ENCODE measurements at regions not wholly inside any gene's neighbourhood (a gene's known extent, or its start where the extent isn't known, plus 50 kb on each side); places are given as distances from the start of the nearest gene placed in this dataset.

DNA sequence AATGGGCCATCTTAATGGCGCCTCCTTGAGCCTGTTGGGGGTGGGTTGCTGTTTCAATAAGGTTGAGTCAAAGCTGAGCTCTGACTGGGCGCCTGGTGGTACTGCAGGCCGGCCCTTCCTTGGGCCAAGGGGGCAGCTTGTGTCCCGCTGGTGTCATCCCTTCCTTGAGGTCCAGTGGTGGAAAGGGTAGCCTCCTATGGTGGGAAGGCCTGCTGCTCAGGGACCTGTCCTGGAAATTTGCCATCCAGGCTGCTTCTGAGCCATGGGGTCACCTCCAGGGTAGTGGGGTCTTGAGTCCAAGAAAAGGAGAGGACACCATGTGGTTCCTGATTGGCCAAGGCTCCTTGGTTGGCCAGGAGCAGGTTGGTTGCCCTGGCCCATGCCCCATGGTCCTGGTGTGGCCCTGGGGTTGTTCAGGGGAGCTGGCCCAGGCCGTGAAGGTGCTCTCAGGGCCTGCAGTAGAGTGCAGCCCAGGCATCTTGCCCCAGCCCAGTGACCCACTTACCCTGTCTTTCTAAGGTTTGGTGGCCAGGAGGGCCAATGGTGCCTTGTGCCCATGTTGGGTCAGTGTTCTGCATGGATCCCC lies 188.7 kb downstream of the UBE3A start:
- no peak for DNase-seq
- Histone ChIP-seq H2AFZ (ENCODE audit: low read depth) (no peak overlapping the region), H3K4me3 (ENCODE audit: low read depth in 2 of 2, low read length in 1 of 2) (no peak overlapping the region), H3K27me3 (ENCODE audit: insufficient read depth) (no peaks in the 10 kb centered on the region), H3K9me3 (no peaks in the 10 kb centered on the region), H3K27ac (ENCODE audit: low read depth in 2 of 2, low read length in 1 of 2) (no peak overlapping the region), H3K9ac (no peak overlapping the region), H3K4me2 (no peak overlapping the region), H3K4me1 (ENCODE audit: control insufficient read depth in 1 of 2, insufficient read depth in 2 of 2, low read depth in 1 of 2, low read length in 1 of 2) (no peaks in the 10 kb centered on the region), H3F3A (replicated peaks; ENCODE audit: insufficient read depth) (no peaks in the 10 kb centered on the region), H3K79me2 (ENCODE audit: insufficient read depth) (no peaks in the 10 kb centered on the region), H3K9me2 (no peaks in the 10 kb centered on the region), H4K20me1 (ENCODE audit: insufficient read depth) (no peaks in the 10 kb centered on the region), H3K36me3 (replicated peaks in 1 of 2; ENCODE audit: control insufficient read depth in 1 of 2, insufficient read depth in 2 of 2, low read length in 1 of 2) (no peaks in the 10 kb centered on the region)
- ChIA-PET CTCF (no interaction called here), POLR2A (no interaction called here)
- TF ChIP-seq, protein P1, sequence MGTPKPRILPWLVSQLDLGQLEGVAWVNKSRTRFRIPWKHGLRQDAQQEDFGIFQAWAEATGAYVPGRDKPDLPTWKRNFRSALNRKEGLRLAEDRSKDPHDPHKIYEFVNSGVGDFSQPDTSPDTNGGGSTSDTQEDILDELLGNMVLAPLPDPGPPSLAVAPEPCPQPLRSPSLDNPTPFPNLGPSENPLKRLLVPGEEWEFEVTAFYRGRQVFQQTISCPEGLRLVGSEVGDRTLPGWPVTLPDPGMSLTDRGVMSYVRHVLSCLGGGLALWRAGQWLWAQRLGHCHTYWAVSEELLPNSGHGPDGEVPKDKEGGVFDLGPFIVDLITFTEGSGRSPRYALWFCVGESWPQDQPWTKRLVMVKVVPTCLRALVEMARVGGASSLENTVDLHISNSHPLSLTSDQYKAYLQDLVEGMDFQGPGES (IDR thresholded peaks at IDR 0.05; ENCODE audit: low read depth, low read length) = no peak
- TF ChIP-seq TCF12 (IDR thresholded peaks at IDR 0.05) (no peak), RFX5 (IDR thresholded peaks at IDR 0.05; ENCODE audit: low read length) (no peak), CHD2 (IDR thresholded peaks at IDR 0.05; ENCODE audit: low read length, partially characterized antibody) (no peak), FOXJ3 (CRISPR knock-in tag; IDR thresholded peaks at IDR 0.05) (no peak), SMC3 (IDR thresholded peaks at IDR 0.05; ENCODE audit: low read depth, low read length) (no peak), FOXM1 (IDR thresholded peaks at IDR 0.05; ENCODE audit: low read depth) (no peak)
- TF ChIP-seq, protein P2, sequence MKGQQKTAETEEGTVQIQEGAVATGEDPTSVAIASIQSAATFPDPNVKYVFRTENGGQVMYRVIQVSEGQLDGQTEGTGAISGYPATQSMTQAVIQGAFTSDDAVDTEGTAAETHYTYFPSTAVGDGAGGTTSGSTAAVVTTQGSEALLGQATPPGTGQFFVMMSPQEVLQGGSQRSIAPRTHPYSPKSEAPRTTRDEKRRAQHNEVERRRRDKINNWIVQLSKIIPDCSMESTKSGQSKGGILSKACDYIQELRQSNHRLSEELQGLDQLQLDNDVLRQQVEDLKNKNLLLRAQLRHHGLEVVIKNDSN (IDR thresholded peaks at IDR 0.05; ENCODE audit: borderline replicate concordance, low read depth) = no peak
- TF ChIP-seq, protein P3, sequence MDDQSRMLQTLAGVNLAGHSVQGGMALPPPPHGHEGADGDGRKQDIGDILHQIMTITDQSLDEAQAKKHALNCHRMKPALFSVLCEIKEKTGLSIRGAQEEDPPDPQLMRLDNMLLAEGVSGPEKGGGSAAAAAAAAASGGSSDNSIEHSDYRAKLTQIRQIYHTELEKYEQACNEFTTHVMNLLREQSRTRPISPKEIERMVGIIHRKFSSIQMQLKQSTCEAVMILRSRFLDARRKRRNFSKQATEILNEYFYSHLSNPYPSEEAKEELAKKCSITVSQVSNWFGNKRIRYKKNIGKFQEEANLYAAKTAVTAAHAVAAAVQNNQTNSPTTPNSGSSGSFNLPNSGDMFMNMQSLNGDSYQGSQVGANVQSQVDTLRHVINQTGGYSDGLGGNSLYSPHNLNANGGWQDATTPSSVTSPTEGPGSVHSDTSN (IDR thresholded peaks at IDR 0.05) = no peak
- WGBS (ENCODE audit: low lambda C conversion rate) = 0% methylated on average over 1 of the region's 5 CpGs

DNA sequence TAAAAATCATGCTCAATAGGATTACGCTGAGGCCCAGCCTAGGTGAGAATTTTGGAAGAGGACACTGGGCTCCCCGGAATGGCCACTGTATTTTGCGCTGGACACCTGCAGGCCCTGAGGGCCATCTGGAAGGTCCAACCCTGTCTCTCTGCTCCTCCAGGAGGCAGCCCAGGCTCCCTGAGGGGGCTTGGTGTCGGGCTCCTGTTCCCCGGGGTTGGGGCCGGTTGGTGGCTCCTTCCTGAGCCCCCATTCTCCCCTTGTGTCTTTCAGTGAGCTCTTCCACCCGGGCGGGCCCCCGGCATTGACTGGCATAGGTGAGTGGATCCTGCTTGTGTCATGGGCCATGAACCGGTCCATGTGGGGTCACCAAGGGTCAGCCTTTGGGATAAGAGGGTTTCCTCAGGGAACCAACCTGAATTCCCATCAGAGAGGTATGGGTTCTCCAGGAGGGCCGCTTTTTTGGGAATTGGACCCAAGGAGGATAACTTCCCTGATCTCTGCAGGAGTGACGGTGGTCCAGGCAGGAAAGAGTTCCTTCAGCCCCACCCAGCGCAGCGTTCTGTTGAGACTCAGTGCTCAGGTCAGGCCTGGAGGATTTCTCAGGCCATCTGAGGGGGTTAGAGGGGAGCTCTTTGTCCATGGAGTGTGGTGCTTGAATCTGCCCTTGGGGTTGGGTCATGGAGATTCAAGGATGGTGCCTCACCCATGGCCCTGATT lies 187.8 kb downstream of the UBE3A start:
- Histone ChIP-seq H3K9ac (no peak overlapping the region), H3F3A (replicated peaks; ENCODE audit: insufficient read depth) (no peaks in the 10 kb centered on the region), H4K20me1 (ENCODE audit: insufficient read depth) (no peaks in the 10 kb centered on the region), H3K9me2 (no peaks in the 10 kb centered on the region), H3K36me3 (replicated peaks in 1 of 2; ENCODE audit: control insufficient read depth in 1 of 2, insufficient read depth in 2 of 2, low read length in 1 of 2) (no peaks in the 10 kb centered on the region), H3K27me3 (ENCODE audit: insufficient read depth) (no peaks in the 10 kb centered on the region), H2AFZ (ENCODE audit: low read depth) (no peak overlapping the region), H3K4me3 (ENCODE audit: low read depth in 2 of 2, low read length in 1 of 2) (no peak overlapping the region), H3K4me1 (ENCODE audit: control insufficient read depth in 1 of 2, insufficient read depth in 2 of 2, low read depth in 1 of 2, low read length in 1 of 2) (no peaks in the 10 kb centered on the region), H3K79me2 (ENCODE audit: insufficient read depth) (no peaks in the 10 kb centered on the region), H3K4me2 (no peak overlapping the region), H3K9me3 (no peaks in the 10 kb centered on the region), H3K27ac (ENCODE audit: low read depth in 2 of 2, low read length in 1 of 2) (no peak overlapping the region)
- no peak for DNase-seq
- ChIA-PET POLR2A (no interaction called here), CTCF (no interaction called here)
- 22% methylated on average over 3 of the region's 14 CpGs for WGBS (ENCODE audit: low lambda C conversion rate)
- TF ChIP-seq CHD2 (IDR thresholded peaks at IDR 0.05; ENCODE audit: low read length, partially characterized antibody) (no peak), EP300 (IDR thresholded peaks at IDR 0.05; ENCODE audit: borderline replicate concordance in 1 of 2, low read depth in 1 of 2, low read length in 1 of 2) (no peak), FOSL2 (IDR thresholded peaks at IDR 0.05; ENCODE audit: borderline replicate concordance, low read depth) (no peak), JUND (IDR thresholded peaks at IDR 0.05) (no peak), POLR2AphosphoS5 (IDR thresholded peaks at IDR 0.05; ENCODE audit: low read depth, low read length) (no peak), SMC3 (IDR thresholded peaks at IDR 0.05; ENCODE audit: low read depth, low read length) (no peak), RCOR1 (IDR thresholded peaks at IDR 0.05; ENCODE audit: low read length) (no peak), ELF1 (IDR thresholded peaks at IDR 0.05) (no peak), GABPA (IDR thresholded peaks at IDR 0.05; ENCODE audit: low read depth) (no peak)
- TF ChIP-seq, protein P1 (IDR thresholded peaks at IDR 0.05; ENCODE audit: low read depth, low read length) = no peak
- TF ChIP-seq, protein P4, sequence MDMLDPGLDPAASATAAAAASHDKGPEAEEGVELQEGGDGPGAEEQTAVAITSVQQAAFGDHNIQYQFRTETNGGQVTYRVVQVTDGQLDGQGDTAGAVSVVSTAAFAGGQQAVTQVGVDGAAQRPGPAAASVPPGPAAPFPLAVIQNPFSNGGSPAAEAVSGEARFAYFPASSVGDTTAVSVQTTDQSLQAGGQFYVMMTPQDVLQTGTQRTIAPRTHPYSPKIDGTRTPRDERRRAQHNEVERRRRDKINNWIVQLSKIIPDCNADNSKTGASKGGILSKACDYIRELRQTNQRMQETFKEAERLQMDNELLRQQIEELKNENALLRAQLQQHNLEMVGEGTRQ (IDR thresholded peaks at IDR 0.05; ENCODE audit: borderline replicate concordance, low read depth, low read length) = no peak
- TF ChIP-seq, protein P5, sequence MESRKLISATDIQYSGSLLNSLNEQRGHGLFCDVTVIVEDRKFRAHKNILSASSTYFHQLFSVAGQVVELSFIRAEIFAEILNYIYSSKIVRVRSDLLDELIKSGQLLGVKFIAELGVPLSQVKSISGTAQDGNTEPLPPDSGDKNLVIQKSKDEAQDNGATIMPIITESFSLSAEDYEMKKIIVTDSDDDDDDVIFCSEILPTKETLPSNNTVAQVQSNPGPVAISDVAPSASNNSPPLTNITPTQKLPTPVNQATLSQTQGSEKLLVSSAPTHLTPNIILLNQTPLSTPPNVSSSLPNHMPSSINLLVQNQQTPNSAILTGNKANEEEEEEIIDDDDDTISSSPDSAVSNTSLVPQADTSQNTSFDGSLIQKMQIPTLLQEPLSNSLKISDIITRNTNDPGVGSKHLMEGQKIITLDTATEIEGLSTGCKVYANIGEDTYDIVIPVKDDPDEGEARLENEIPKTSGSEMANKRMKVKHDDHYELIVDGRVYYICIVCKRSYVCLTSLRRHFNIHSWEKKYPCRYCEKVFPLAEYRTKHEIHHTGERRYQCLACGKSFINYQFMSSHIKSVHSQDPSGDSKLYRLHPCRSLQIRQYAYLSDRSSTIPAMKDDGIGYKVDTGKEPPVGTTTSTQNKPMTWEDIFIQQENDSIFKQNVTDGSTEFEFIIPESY (IDR thresholded peaks at IDR 0.05; ENCODE audit: borderline replicate concordance, low read depth) = no peak
